A549 (cell line): ENCODE measurements at regions not wholly inside any gene's neighbourhood (a gene's known extent, or its start where the extent isn't known, plus 50 kb on each side); places are given as distances from the start of the nearest gene placed in this dataset.

Source experiments
- BHLHE40 ChIP-seq: IDR thresholded peaks from 2 replicates; pipeline ENCODE4 v1.6.1; 2012; ENCODE audit warnings: low read depth, low read length, inconsistent platforms
- CBX8 ChIP-seq: fragments of 200-600 bp; sonication (generic); IDR thresholded peaks from 2 replicates; pipeline ENCODE4 v1.6.1; 2016
- HDAC2 ChIP-seq: fragments of 200-600 bp; sonication (generic); IDR thresholded peaks from 2 replicates; pipeline ENCODE4 v1.6.1; 2016
- JUNB ChIP-seq: fragments of >200 bp; sonication (Bioruptor Twin); formaldehyde crosslinking; IDR thresholded peaks from 2 replicates; pipeline ENCODE4 v1.6.1; 2016
- MAZ ChIP-seq: fragments of 150-350 bp; IDR thresholded peaks from 2 replicates; pipeline ENCODE4 v1.6.1; 2014; ENCODE audit warnings: antibody characterized with exemption, low read depth, low read length, borderline replicate concordance
- POLR2A ChIP-seq: IDR thresholded peaks from 2 replicates; pipeline ENCODE4 v1.6.1; 2012; ENCODE audit warnings: mild to moderate bottlenecking, low read length
- RAD21 ChIP-seq, 2 experiments: fragments of >200 bp in 1 of 2; sonication (Bioruptor Twin) in 1 of 2; formaldehyde crosslinking in 1 of 2; IDR thresholded peaks in 1 of 2; conservative IDR thresholded peaks in 1 of 2; 2 replicates in 1 of 2; 3 replicates in 1 of 2; pipeline ENCODE4 v1.6.1; 2012 to 2018; ENCODE audit warnings: inconsistent platforms in 1 of 2
- RNF2 ChIP-seq: fragments of 200-600 bp; sonication (generic); IDR thresholded peaks from 2 replicates; pipeline ENCODE4 v1.6.1; 2016; ENCODE audit warnings: low read depth, mild to moderate bottlenecking, antibody characterized with exemption, moderate library complexity, borderline replicate concordance
- SMC3 ChIP-seq: fragments of >200 bp; sonication (Bioruptor Twin); formaldehyde crosslinking; IDR thresholded peaks from 3 replicates; pipeline ENCODE4 v1.6.1; 2018; ENCODE audit warnings: inconsistent platforms
- SREBF2 ChIP-seq: fragments of 450-650 bp; IDR thresholded peaks from 2 replicates; pipeline ENCODE4 v1.6.1; 2014; ENCODE audit warnings: mild to moderate bottlenecking, moderate library complexity
- ZSCAN20 ChIP-seq: fragments of 250-450 bp; sonication (Bioruptor Pico); IDR thresholded peaks from 2 replicates; pipeline ENCODE4 v1.8.0; 2022; ENCODE audit warnings: mild to moderate bottlenecking, moderate library complexity
- TF ChIP-seq, protein P1 (sequence below): fragments of >200 bp; sonication (Bioruptor Twin); formaldehyde crosslinking; IDR thresholded peaks from 3 replicates; pipeline ENCODE4 v1.5.1; 2016
- TF ChIP-seq, protein P2 (sequence below): fragments of 150-350 bp; IDR thresholded peaks from 2 replicates; pipeline ENCODE4 v1.6.1; 2014; ENCODE audit warnings: low read depth, mild to moderate bottlenecking, low read length
- TF ChIP-seq, protein P3 (sequence below): fragments of >200 bp; sonication (Bioruptor Twin); formaldehyde crosslinking; IDR thresholded peaks from 2 replicates; pipeline ENCODE4 v1.6.1; 2016

DNA sequence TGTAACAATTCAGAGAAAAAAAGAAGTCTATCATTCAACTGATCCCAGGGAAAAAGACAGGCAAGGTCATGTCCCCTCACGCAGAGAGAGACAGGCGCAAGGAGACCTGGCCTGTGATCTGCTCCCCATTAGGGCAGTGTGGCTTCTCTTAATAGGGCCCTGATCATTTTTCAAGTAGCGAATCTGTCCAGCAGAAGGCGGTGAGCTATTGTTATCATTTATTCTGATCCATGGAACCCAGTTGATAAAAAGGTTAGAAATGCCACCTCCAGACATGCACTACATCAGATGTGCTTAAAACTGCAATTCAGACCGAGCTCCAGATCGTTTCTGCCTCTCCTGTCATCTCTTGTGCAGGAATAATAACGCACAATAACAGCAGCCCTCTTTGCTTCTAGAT, 1025.6 kb upstream of the PIK3C3 start:
- no peak for TF ChIP-seq ZSCAN20
- TF ChIP-seq HDAC2: no peak
- TF ChIP-seq, protein P1, sequence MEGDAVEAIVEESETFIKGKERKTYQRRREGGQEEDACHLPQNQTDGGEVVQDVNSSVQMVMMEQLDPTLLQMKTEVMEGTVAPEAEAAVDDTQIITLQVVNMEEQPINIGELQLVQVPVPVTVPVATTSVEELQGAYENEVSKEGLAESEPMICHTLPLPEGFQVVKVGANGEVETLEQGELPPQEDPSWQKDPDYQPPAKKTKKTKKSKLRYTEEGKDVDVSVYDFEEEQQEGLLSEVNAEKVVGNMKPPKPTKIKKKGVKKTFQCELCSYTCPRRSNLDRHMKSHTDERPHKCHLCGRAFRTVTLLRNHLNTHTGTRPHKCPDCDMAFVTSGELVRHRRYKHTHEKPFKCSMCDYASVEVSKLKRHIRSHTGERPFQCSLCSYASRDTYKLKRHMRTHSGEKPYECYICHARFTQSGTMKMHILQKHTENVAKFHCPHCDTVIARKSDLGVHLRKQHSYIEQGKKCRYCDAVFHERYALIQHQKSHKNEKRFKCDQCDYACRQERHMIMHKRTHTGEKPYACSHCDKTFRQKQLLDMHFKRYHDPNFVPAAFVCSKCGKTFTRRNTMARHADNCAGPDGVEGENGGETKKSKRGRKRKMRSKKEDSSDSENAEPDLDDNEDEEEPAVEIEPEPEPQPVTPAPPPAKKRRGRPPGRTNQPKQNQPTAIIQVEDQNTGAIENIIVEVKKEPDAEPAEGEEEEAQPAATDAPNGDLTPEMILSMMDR: no peak
- TF ChIP-seq POLR2A: no peak
- TF ChIP-seq SMC3: no peak
- no peak for TF ChIP-seq SREBF2
- no peak for TF ChIP-seq JUNB
- no peak for TF ChIP-seq BHLHE40
- no peak for TF ChIP-seq RNF2
- TF ChIP-seq, protein P2, sequence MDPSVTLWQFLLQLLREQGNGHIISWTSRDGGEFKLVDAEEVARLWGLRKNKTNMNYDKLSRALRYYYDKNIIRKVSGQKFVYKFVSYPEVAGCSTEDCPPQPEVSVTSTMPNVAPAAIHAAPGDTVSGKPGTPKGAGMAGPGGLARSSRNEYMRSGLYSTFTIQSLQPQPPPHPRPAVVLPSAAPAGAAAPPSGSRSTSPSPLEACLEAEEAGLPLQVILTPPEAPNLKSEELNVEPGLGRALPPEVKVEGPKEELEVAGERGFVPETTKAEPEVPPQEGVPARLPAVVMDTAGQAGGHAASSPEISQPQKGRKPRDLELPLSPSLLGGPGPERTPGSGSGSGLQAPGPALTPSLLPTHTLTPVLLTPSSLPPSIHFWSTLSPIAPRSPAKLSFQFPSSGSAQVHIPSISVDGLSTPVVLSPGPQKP: no peak
- TF ChIP-seq, protein P3, sequence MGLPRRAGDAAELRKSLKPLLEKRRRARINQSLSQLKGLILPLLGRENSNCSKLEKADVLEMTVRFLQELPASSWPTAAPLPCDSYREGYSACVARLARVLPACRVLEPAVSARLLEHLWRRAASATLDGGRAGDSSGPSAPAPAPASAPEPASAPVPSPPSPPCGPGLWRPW: no peak
- no peak for TF ChIP-seq MAZ
- TF ChIP-seq CBX8: no peak
- TF ChIP-seq RAD21 (conservative IDR thresholded peaks at IDR 0.05 in 1 of 2, IDR thresholded peaks at IDR 0.05 in 1 of 2): no peak
